ENCODE measurements at regions not wholly inside any gene's neighbourhood (a gene's known extent, or its start where the extent isn't known, plus 50 kb on each side); places are given as distances from the start of the nearest gene placed in this dataset.

DNA sequence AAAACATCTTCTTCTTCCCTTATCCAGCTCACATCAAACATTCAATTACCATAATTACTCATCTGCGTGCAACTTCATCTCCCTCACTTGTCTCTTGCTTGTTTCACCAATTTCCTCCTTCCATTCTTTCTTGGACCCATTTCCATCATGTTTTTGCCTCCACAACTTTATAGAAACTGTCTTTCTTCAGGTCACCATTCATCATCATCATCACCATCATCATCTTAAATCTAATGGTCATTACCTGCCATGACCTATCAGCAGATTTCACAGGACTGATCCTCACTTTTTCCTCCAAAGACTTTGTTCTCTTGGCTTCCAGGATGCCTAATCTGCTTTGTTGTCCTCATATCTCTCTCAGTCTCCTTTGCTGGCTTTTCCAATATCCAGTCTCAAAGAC lies 495.6 kb downstream of the DNAH5 start:
- no peaks in the 10 kb centered on the region for H3K27me3 Mint-ChIP-seq (ENCODE audit: insufficient read depth, low read depth)
- Histone ChIP-seq H3K27me3 (no peaks in the 10 kb centered on the region), H3K27ac (no peak overlapping the region), H3K9me3 (ENCODE audit: low read depth) (no peaks in the 10 kb centered on the region), H3K4me3 (no peak overlapping the region), H4K20me1 (ENCODE audit: low read depth) (no peaks in the 10 kb centered on the region), H2AFZ (replicated peaks) (no peak overlapping the region), H3K9ac (no peak overlapping the region), H3K36me3 (no peaks in the 10 kb centered on the region), H3F3A (ENCODE audit: low read depth) (no peaks in the 10 kb centered on the region), H3K4me1 (no peaks in the 10 kb centered on the region), H3K79me2 (ENCODE audit: low read depth) (no peaks in the 10 kb centered on the region), H3K4me2 (no peak overlapping the region)
- no peak for DNase-seq (ENCODE audit: low spot score)
- H3K27ac Mint-ChIP-seq = no peak overlapping the region
- H3K36me3 Mint-ChIP-seq = no peaks in the 10 kb centered on the region
- H3K9me3 Mint-ChIP-seq = no peaks in the 10 kb centered on the region
- no peak for TF ChIP-seq EZH2phosphoT487 (IDR thresholded peaks at IDR 0.05)
- TF ChIP-seq EZH2 (IDR thresholded peaks at IDR 0.05) = no peak
- TF ChIP-seq, protein P1, sequence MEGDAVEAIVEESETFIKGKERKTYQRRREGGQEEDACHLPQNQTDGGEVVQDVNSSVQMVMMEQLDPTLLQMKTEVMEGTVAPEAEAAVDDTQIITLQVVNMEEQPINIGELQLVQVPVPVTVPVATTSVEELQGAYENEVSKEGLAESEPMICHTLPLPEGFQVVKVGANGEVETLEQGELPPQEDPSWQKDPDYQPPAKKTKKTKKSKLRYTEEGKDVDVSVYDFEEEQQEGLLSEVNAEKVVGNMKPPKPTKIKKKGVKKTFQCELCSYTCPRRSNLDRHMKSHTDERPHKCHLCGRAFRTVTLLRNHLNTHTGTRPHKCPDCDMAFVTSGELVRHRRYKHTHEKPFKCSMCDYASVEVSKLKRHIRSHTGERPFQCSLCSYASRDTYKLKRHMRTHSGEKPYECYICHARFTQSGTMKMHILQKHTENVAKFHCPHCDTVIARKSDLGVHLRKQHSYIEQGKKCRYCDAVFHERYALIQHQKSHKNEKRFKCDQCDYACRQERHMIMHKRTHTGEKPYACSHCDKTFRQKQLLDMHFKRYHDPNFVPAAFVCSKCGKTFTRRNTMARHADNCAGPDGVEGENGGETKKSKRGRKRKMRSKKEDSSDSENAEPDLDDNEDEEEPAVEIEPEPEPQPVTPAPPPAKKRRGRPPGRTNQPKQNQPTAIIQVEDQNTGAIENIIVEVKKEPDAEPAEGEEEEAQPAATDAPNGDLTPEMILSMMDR (IDR thresholded peaks at IDR 0.05) = no peak
- no peak overlapping the region for H3K4me3 Mint-ChIP-seq
- H3K4me1 Mint-ChIP-seq = no peaks in the 10 kb centered on the region

DNA sequence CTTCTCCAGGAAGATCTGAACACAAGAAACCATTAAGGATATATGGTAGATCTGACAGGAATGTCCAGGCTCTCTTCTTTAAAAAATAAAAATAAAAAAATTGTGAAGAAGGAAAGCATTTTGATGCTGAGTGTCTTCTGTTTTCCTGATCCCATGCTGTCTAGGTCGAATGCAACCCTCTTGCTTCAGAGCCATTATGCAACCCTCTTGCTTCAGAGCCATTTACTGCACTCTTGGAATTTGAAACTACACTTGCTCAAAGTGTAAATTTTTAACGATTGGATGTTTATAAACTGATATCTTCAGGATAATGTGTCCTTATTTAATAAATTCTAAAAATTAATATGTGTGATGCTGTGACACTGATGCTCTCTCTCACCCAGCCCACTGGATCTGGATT lies 505.1 kb downstream of the DNAH5 start:
- no peak overlapping the region for H3K4me3 Mint-ChIP-seq
- Histone ChIP-seq H3K27ac (no peak overlapping the region), H3K27me3 (no peaks in the 10 kb centered on the region), H3K4me2 (no peak overlapping the region), H3K4me3 (no peak overlapping the region), H4K20me1 (ENCODE audit: low read depth) (no peaks in the 10 kb centered on the region), H3K4me1 (no peaks in the 10 kb centered on the region), H3K79me2 (ENCODE audit: low read depth) (no peaks in the 10 kb centered on the region), H3F3A (ENCODE audit: low read depth) (no peaks in the 10 kb centered on the region), H2AFZ (replicated peaks) (no peak overlapping the region), H3K36me3 (no peaks in the 10 kb centered on the region), H3K9me3 (ENCODE audit: low read depth) (no peaks in the 10 kb centered on the region), H3K9ac (no peak overlapping the region)
- no peaks in the 10 kb centered on the region for H3K27me3 Mint-ChIP-seq (ENCODE audit: insufficient read depth, low read depth)
- no peaks in the 10 kb centered on the region for H3K4me1 Mint-ChIP-seq
- no peaks in the 10 kb centered on the region for H3K9me3 Mint-ChIP-seq
- no peaks in the 10 kb centered on the region for H3K36me3 Mint-ChIP-seq
- TF ChIP-seq EZH2 (IDR thresholded peaks at IDR 0.05) (no peak), EZH2phosphoT487 (IDR thresholded peaks at IDR 0.05) (no peak)
- TF ChIP-seq, protein P1 (IDR thresholded peaks at IDR 0.05) = no peak
- no peak for DNase-seq (ENCODE audit: low spot score)
- H3K27ac Mint-ChIP-seq = no peak overlapping the region

GRCh38 chr5:13427827-13428557 lies 516.5 kb downstream of the DNAH5 start:
- Histone ChIP-seq H3K27me3 (no peaks in the 10 kb centered on the region), H3K9me3 (ENCODE audit: low read depth) (no peaks in the 10 kb centered on the region), H3K9ac (no peak overlapping the region), H3K79me2 (ENCODE audit: low read depth) (no peaks in the 10 kb centered on the region), H2AFZ (replicated peaks) (no peak overlapping the region), H3K27ac (no peak overlapping the region), H3K36me3 (no peaks in the 10 kb centered on the region), H3K4me2 (no peak overlapping the region), H3K4me3 (no peak overlapping the region), H3F3A (ENCODE audit: low read depth) (peaks cover 5% of the 10 kb centered on the region), H4K20me1 (ENCODE audit: low read depth) (no peaks in the 10 kb centered on the region), H3K4me1 (peaks cover 21% of the 10 kb centered on the region)
- H3K36me3 Mint-ChIP-seq = no peaks in the 10 kb centered on the region
- peaks cover 2% of the 10 kb centered on the region for H3K4me1 Mint-ChIP-seq
- no peak for DNase-seq (ENCODE audit: low spot score)
- H3K9me3 Mint-ChIP-seq = no peaks in the 10 kb centered on the region
- no peak overlapping the region for H3K27ac Mint-ChIP-seq
- H3K4me3 Mint-ChIP-seq = no peak overlapping the region
- TF ChIP-seq, protein P1 (IDR thresholded peaks at IDR 0.05) = no peak
- TF ChIP-seq EZH2phosphoT487 (IDR thresholded peaks at IDR 0.05) (no peak), EZH2 (IDR thresholded peaks at IDR 0.05) (no peak)
- H3K27me3 Mint-ChIP-seq (ENCODE audit: insufficient read depth, low read depth) = no peaks in the 10 kb centered on the region
